KMS-11 (cell line): ENCODE measurements at regions not wholly inside any gene's neighbourhood (a gene's known extent, or its start where the extent isn't known, plus 50 kb on each side); places are given as distances from the start of the nearest gene placed in this dataset.

ENCODE experiments used
- H2AFZ ChIP-seq: fragments of 200-600 bp; sonication (generic); 2 replicates; pipeline ENCODE4 v1.6.1; 2016; ENCODE audit warnings: antibody characterized with exemption, mixed run types, low read depth
- H3K27ac ChIP-seq: fragments of 200-600 bp; sonication (generic); 2 replicates; pipeline ENCODE4 v1.6.1; 2016; ENCODE audit warnings: mild to moderate bottlenecking, mixed run types
- H3K27me3 ChIP-seq: fragments of 200-600 bp; sonication (generic); 2 replicates; pipeline ENCODE4 v1.6.1; 2017; ENCODE audit warnings: mild to moderate bottlenecking, low read depth, mixed run types, moderate library complexity; ENCODE audit not compliant: insufficient read depth
- H3K36me3 ChIP-seq: fragments of 200-600 bp; sonication (generic); 2 replicates; pipeline ENCODE4 v1.6.1; 2017; ENCODE audit warnings: mild to moderate bottlenecking, mixed run types; ENCODE audit not compliant: insufficient read depth
- H3K4me1 ChIP-seq: fragments of 200-600 bp; sonication (generic); 2 replicates; pipeline ENCODE4 v1.6.1; 2016; ENCODE audit warnings: mild to moderate bottlenecking, low read depth, mixed run types; ENCODE audit not compliant: poor library complexity, severe bottlenecking
- H3K4me2 ChIP-seq: fragments of 200-600 bp; sonication (generic); 2 replicates; pipeline ENCODE4 v1.7.0; 2016; ENCODE audit warnings: mild to moderate bottlenecking, mixed run types
- H3K4me3 ChIP-seq: fragments of 200-600 bp; sonication (generic); IDR thresholded peaks from 2 replicates; pipeline ENCODE4 v1.6.1; 2017; ENCODE audit warnings: low read depth, low read length, mixed read lengths; ENCODE audit not compliant: insufficient read depth
- H3K79me2 ChIP-seq: fragments of 200-600 bp; sonication (generic); 2 replicates; pipeline ENCODE4 v1.6.1; 2016; ENCODE audit warnings: low read depth, mixed run types; ENCODE audit not compliant: insufficient read depth
- H3K9ac ChIP-seq: fragments of 200-600 bp; sonication (generic); 2 replicates; pipeline ENCODE4 v1.6.1; 2016; ENCODE audit warnings: mild to moderate bottlenecking, mixed run types
- H4K20me1 ChIP-seq: fragments of 200-600 bp; sonication (generic); 2 replicates; pipeline ENCODE4 v1.6.1; 2016; ENCODE audit warnings: mild to moderate bottlenecking, mixed run types; ENCODE audit not compliant: insufficient read depth
- TF ChIP-seq, protein P1 (sequence below): fragments of 200-600 bp; sonication (generic); conservative IDR thresholded peaks from 2 replicates; pipeline ENCODE4 v1.6.1; 2017; ENCODE audit warnings: low read depth, mild to moderate bottlenecking, antibody characterized with exemption, low read length, moderate library complexity, mixed read lengths

DNA sequence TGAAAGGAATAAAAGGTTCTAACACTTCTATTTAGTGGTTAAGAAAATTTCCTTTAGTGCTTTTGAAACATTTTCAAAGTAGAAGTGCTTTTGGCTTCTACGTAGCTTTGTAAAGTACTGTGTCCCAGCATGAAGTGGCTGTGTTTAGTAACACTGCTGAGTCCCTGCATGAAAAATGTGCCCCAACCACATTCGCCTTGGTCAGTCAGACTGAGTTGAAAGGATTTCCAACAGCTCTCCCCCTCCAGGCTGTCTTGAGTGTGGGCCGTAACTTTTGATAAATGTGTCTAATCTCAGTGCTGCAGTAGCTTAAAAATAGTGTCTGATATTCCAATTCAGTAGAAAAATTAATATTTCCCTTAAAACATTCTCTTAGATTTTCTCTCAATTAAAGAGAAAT lies 115.0 kb downstream of the NR1D2 start:
- H3K9ac ChIP-seq, result no peak overlapping the region
- H3K27me3 ChIP-seq, result no peaks in the 10 kb centered on the region
- H3K79me2 ChIP-seq, result no peaks in the 10 kb centered on the region
- H3K4me1 ChIP-seq, result no peaks in the 10 kb centered on the region
- no peaks in the 10 kb centered on the region for H3K36me3 ChIP-seq
- TF ChIP-seq, protein P1, sequence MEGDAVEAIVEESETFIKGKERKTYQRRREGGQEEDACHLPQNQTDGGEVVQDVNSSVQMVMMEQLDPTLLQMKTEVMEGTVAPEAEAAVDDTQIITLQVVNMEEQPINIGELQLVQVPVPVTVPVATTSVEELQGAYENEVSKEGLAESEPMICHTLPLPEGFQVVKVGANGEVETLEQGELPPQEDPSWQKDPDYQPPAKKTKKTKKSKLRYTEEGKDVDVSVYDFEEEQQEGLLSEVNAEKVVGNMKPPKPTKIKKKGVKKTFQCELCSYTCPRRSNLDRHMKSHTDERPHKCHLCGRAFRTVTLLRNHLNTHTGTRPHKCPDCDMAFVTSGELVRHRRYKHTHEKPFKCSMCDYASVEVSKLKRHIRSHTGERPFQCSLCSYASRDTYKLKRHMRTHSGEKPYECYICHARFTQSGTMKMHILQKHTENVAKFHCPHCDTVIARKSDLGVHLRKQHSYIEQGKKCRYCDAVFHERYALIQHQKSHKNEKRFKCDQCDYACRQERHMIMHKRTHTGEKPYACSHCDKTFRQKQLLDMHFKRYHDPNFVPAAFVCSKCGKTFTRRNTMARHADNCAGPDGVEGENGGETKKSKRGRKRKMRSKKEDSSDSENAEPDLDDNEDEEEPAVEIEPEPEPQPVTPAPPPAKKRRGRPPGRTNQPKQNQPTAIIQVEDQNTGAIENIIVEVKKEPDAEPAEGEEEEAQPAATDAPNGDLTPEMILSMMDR, result no peak
- H3K4me3 ChIP-seq, result no peak overlapping the region
- H3K27ac ChIP-seq, result no peak overlapping the region
- H3K4me2 ChIP-seq, result no peak overlapping the region
- no peak overlapping the region for H2AFZ ChIP-seq
- no peaks in the 10 kb centered on the region for H4K20me1 ChIP-seq

DNA sequence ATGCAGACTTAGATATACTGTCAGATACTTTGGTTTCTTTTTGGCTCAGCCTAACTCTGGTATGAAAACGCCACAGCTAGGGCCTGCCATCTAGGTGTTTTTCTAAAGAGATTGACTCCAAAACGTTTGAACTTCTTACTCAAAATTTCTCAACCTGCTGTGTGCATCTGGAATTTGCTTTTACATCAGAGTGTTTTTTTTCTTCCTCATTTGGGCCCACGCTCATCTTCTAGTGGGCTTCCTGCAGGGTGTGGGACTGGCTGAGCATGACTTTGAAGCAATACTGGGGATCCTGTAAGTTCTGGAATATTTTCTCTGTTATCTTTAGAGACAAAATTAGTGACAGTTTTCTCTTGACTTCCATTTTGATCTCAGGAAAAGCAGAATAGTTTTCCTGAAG lies 117.8 kb downstream of the NR1D2 start:
- Histone ChIP-seq H3K79me2 (no peaks in the 10 kb centered on the region), H3K4me2 (no peak overlapping the region), H3K4me3 (no peak overlapping the region), H2AFZ (no peak overlapping the region), H3K27me3 (no peaks in the 10 kb centered on the region), H3K9ac (no peak overlapping the region), H4K20me1 (no peaks in the 10 kb centered on the region), H3K27ac (no peak overlapping the region), H3K4me1 (no peaks in the 10 kb centered on the region), H3K36me3 (no peaks in the 10 kb centered on the region)
- TF ChIP-seq, protein P1, result no peak
